WERI-Rb-1 (cell line): ENCODE measurements at regions not wholly inside any gene's neighbourhood (a gene's known extent, or its start where the extent isn't known, plus 50 kb on each side); places are given as distances from the start of the nearest gene placed in this dataset.

ENCODE experiments used
- DNase-seq: peaks from one replicate; pipeline ENCODE4 v3.0.0-alpha.2; 2020
- H3K27ac ChIP-seq: fragments of 250-450 bp; sonication (Bioruptor Pico); 2 replicates; pipeline ENCODE4 v1.5.1; 2020; ENCODE audit warnings: mild to moderate bottlenecking, moderate library complexity
- H3K27me3 ChIP-seq: fragments of 250-450 bp; sonication (Bioruptor Pico); 2 replicates; pipeline ENCODE4 v1.5.1; 2021; ENCODE audit warnings: mild to moderate bottlenecking, low read depth, moderate library complexity; ENCODE audit not compliant: insufficient read depth, severe bottlenecking
- H3K36me3 ChIP-seq: fragments of 250-450 bp; sonication (Bioruptor Pico); 2 replicates; pipeline ENCODE4 v1.5.1; 2020; ENCODE audit warnings: mild to moderate bottlenecking, moderate library complexity
- H3K4me3 ChIP-seq: 2 replicates; pipeline ENCODE4 v1.5.1; 2011; ENCODE audit warnings: low read depth, mild to moderate bottlenecking, control low read depth, low read length
- H3K9me3 ChIP-seq: fragments of 250-450 bp; sonication (Bioruptor Pico); 2 replicates; pipeline ENCODE4 v1.5.1; 2021; ENCODE audit warnings: mild to moderate bottlenecking, moderate library complexity; ENCODE audit not compliant: severe bottlenecking
- CTCF ChIP-seq: IDR thresholded peaks from 2 replicates; pipeline ENCODE4 v1.5.1; 2011; ENCODE audit warnings: low read depth, mild to moderate bottlenecking, control low read depth, inconsistent platforms, low read length

GRCh38 chr14:95597784-95598211 lies 62.9 kb downstream of the GLRX5 start:
- H3K4me3 ChIP-seq: peak overlapping the region; percentile 31
- peak; percentile 91 for DNase-seq
- H3K27ac ChIP-seq: peak overlapping the region; percentile 74
- no peak for TF ChIP-seq CTCF
- no peaks in the 10 kb centered on the region for H3K27me3 ChIP-seq
- H3K9me3 ChIP-seq: no peaks in the 10 kb centered on the region
- H3K36me3 ChIP-seq: no peaks in the 10 kb centered on the region

GRCh38 chr14:95601650-95602049 lies 66.8 kb downstream of the GLRX5 start:
- TF ChIP-seq CTCF: no peak
- no peaks in the 10 kb centered on the region for H3K36me3 ChIP-seq
- no peak overlapping the region for H3K4me3 ChIP-seq
- H3K9me3 ChIP-seq: peaks cover 3% of the 10 kb centered on the region
- DNase-seq: no peak
- no peaks in the 10 kb centered on the region for H3K27me3 ChIP-seq
- no peak overlapping the region for H3K27ac ChIP-seq

GRCh38 chr14:95603415-95603814 lies 68.6 kb downstream of the GLRX5 start:
- no peaks in the 10 kb centered on the region for H3K36me3 ChIP-seq
- no peak overlapping the region for H3K27ac ChIP-seq
- no peaks in the 10 kb centered on the region for H3K27me3 ChIP-seq
- no peak overlapping the region for H3K4me3 ChIP-seq
- DNase-seq: no peak
- H3K9me3 ChIP-seq: peaks cover 3% of the 10 kb centered on the region
- no peak for TF ChIP-seq CTCF

GRCh38 chr14:95606266-95606665 lies 71.4 kb downstream of the GLRX5 start:
- Histone ChIP-seq H3K9me3 (peaks cover 3% of the 10 kb centered on the region), H3K4me3 (no peak overlapping the region), H3K27me3 (no peaks in the 10 kb centered on the region), H3K27ac (no peak overlapping the region), H3K36me3 (no peaks in the 10 kb centered on the region)
- no peak for DNase-seq
- no peak for TF ChIP-seq CTCF

GRCh38 chr14:95608637-95609235 lies 73.9 kb downstream of the GLRX5 start:
- H3K9me3 ChIP-seq: no peaks in the 10 kb centered on the region
- no peak for TF ChIP-seq CTCF
- H3K4me3 ChIP-seq: no peak overlapping the region
- no peaks in the 10 kb centered on the region for H3K27me3 ChIP-seq
- no peak for DNase-seq
- no peaks in the 10 kb centered on the region for H3K36me3 ChIP-seq
- H3K27ac ChIP-seq: no peak overlapping the region

GRCh38 chr14:95609398-95609990 lies 74.6 kb downstream of the GLRX5 start:
- peak; percentile 73 for TF ChIP-seq CTCF
- Histone ChIP-seq H3K27me3 (no peaks in the 10 kb centered on the region), H3K27ac (no peak overlapping the region), H3K36me3 (no peaks in the 10 kb centered on the region), H3K9me3 (no peaks in the 10 kb centered on the region), H3K4me3 (no peak overlapping the region)
- DNase-seq: peak; percentile 75
